ENCODE measurements at regions not wholly inside any gene's neighbourhood (a gene's known extent, or its start where the extent isn't known, plus 50 kb on each side); places are given as distances from the start of the nearest gene placed in this dataset.

GRCh38 chr19:5262721-5263120, 77.9 kb downstream of the PTPRS start:
- H3K79me2 ChIP-seq (ENCODE audit: control insufficient read depth in 1 of 2, insufficient read depth in 2 of 2, low read length in 2 of 2): no peaks in the 10 kb centered on the region
- H3K79me1 ChIP-seq (ENCODE audit: low read depth, low read length): no peaks in the 10 kb centered on the region
- no peak overlapping the region for H3K9ac ChIP-seq (replicated peaks in 1 of 4; ENCODE audit: extremely low read depth in 1 of 4, low read depth in 3 of 4, low read length in 3 of 4)
- ChIA-PET CTCF (ENCODE audit: partially characterized antibody) (no interaction called here), POLR2A (ENCODE audit: partially characterized antibody) (no interaction called here)
- no peak overlapping the region for H2BK20ac ChIP-seq (ENCODE audit: low read length)
- no peak overlapping the region for H2BK120ac ChIP-seq (replicated peaks; ENCODE audit: low read depth, low read length)
- H2BK12ac ChIP-seq (ENCODE audit: low read depth, low read length): no peak overlapping the region
- no peaks in the 10 kb centered on the region for H3K9me3 ChIP-seq (ENCODE audit: insufficient read depth in 2 of 2, low read depth in 1 of 2, low read length in 1 of 2)
- H3K27ac ChIP-seq (ENCODE audit: low read depth, low read length): no peak overlapping the region
- no peaks in the 10 kb centered on the region; a peak in 1 of 7 replicates for H3K4me1 ChIP-seq (replicated peaks in 1 of 4; ENCODE audit: control insufficient read depth in 3 of 4, insufficient read depth in 4 of 4, low read length in 3 of 4)
- H3K36me3 ChIP-seq (ENCODE audit: control insufficient read depth in 2 of 4, insufficient read depth in 4 of 4, low read length in 3 of 4): peaks cover 7 to 54% (median 19%) of the 10 kb centered on the region in 4 experiments
- no peak for DNase-seq (ENCODE audit: low read depth in 1 of 2, low spot score in 2 of 2)
- no peak overlapping the region for H3K4me3 ChIP-seq (ENCODE audit: extremely low read depth in 1 of 4, insufficient read depth in 2 of 4, low read depth in 3 of 4, low read length in 4 of 4)
- H4K20me1 ChIP-seq (replicated peaks in 1 of 2; ENCODE audit: control insufficient read depth in 1 of 2, insufficient read depth in 2 of 2, low read length in 2 of 2): peaks cover 0 to 6% of the 10 kb centered on the region in 2 experiments
- H3K14ac ChIP-seq (ENCODE audit: insufficient read length): no peak overlapping the region
- 85% methylated on average over 5 of the region's 14 CpGs; no CpG with 5 or more reads in 1 of the 2 experiments for WGBS, 2 experiments (ENCODE audit: extremely low coverage in 1 of 2, insufficient coverage in 1 of 2, insufficient read length in 1 of 2, insufficient replicate concordance in 2 of 2, low coverage in 1 of 2, low lambda C conversion rate in 2 of 2, missing lambda C conversion rate in 1 of 2)
- no peak overlapping the region for H2AFZ ChIP-seq (ENCODE audit: low read length)
- no peak overlapping the region for H3K56ac ChIP-seq (replicated peaks; ENCODE audit: insufficient read length, low read depth, low read length)
- no peak overlapping the region for H4K91ac ChIP-seq (replicated peaks; ENCODE audit: insufficient read length, low read length)
- H4K8ac ChIP-seq (ENCODE audit: extremely low read depth, insufficient read depth, low read length): no peak overlapping the region
- no peak overlapping the region for H3K23ac ChIP-seq (ENCODE audit: insufficient read length)
- no peak for FAIRE-seq
- no peak overlapping the region for H3K4me2 ChIP-seq (ENCODE audit: insufficient read depth in 1 of 2, low read depth in 2 of 2, low read length in 2 of 2)
- no peak overlapping the region for H4K5ac ChIP-seq (ENCODE audit: insufficient read length, low read depth, low read length)
- H3K4ac ChIP-seq (replicated peaks; ENCODE audit: insufficient read length, low read depth, low read length): no peak overlapping the region
- H2AK5ac ChIP-seq (ENCODE audit: low read depth, low read length): no peak overlapping the region
- H2BK5ac ChIP-seq (ENCODE audit: low read depth, low read length): no peak overlapping the region
- H3K23me2 ChIP-seq (ENCODE audit: low read depth, low read length): no peaks in the 10 kb centered on the region
- H3K27me3 ChIP-seq (replicated peaks in 1 of 4; ENCODE audit: control insufficient read depth in 3 of 4, extremely low read depth in 1 of 4, insufficient read depth in 3 of 4, low read length in 3 of 4): no peaks in the 10 kb centered on the region
- no peak overlapping the region for H3K18ac ChIP-seq (ENCODE audit: extremely low read depth, low read length)
- H2BK15ac ChIP-seq (ENCODE audit: low read length): no peak overlapping the region
- TF ChIP-seq CHD1 (IDR thresholded peaks at IDR 0.05; ENCODE audit: low read depth, low read length) (no peak), PHF8 (conservative IDR thresholded peaks at IDR 0.05; ENCODE audit: low read depth, low read length) (no peak)

Data from H1 (cell line).